SK-N-SH (cell line): ENCODE measurements at regions not wholly inside any gene's neighbourhood (a gene's known extent, or its start where the extent isn't known, plus 50 kb on each side); places are given as distances from the start of the nearest gene placed in this dataset.

Experiments used
- CTCF ChIA-PET: fragments of 300-600, 350-600 bp; formaldehyde crosslinking; extraction: SDS; loops from one replicate; lab custom pipeline; 2021; lab: Yijun Ruan, JAX
- POLR2A ChIA-PET: fragments of 350-600 bp; sonication (Branson Sonifier 250); formaldehyde crosslinking; extraction: SDS; loops from one replicate; lab custom pipeline; 2020; ENCODE audit warnings: antibody characterized with exemption, inconsistent platforms; lab: Yijun Ruan, JAX
- DNase-seq: peaks from one replicate; pipeline ENCODE4 v3.0.0; 2012
- H2AFZ ChIP-seq: fragments of 200-600 bp; sonication (generic); 2 replicates; pipeline ENCODE4 v1.8.1; 2016; ENCODE audit warnings: antibody characterized with exemption, mild to moderate bottlenecking, low read depth
- H3F3A ChIP-seq: fragments of 200-600 bp; sonication (generic); replicated peaks from 2 replicates; pipeline ENCODE3; 2016; ENCODE audit warnings: antibody characterized with exemption, mild to moderate bottlenecking; ENCODE audit not compliant: insufficient read depth
- H3K27ac ChIP-seq, 2 experiments: fragments of 200-500 bp in 1 of 2; fragments of 200-600 bp in 1 of 2; sonication (Bioruptor generic) in 1 of 2; sonication (generic), shearing (Covaris generic) in 1 of 2; 2 replicates each; pipeline versions ENCODE4 v1.5.1 to v1.6.1; 2014 to 2016; ENCODE audit warnings: low read depth in 2 of 2, inconsistent platforms in 1 of 2, low read length in 1 of 2, mild to moderate bottlenecking in 1 of 2, mixed read lengths in 1 of 2
- H3K27me3 ChIP-seq: fragments of 200-600 bp; sonication (generic), shearing (Covaris generic); 2 replicates; pipeline ENCODE4 v1.6.1; 2016; ENCODE audit warnings: mixed run types; ENCODE audit not compliant: insufficient read depth
- H3K36me3 ChIP-seq, 2 experiments: fragments of 200-500 bp in 1 of 2; fragments of 200-600 bp in 1 of 2; sonication (Bioruptor generic) in 1 of 2; sonication (generic) in 1 of 2; replicated peaks in 1 of 2; 2 replicates each; pipeline versions ENCODE3 to v1.5.1; 2014 to 2016; ENCODE audit warnings: low read length in 1 of 2, mild to moderate bottlenecking in 1 of 2; ENCODE audit not compliant: insufficient read depth in 2 of 2, control insufficient read depth in 1 of 2
- H3K4me1 ChIP-seq, 2 experiments: fragments of 200-500 bp in 1 of 2; fragments of 200-600 bp in 1 of 2; sonication (Bioruptor generic) in 1 of 2; sonication (generic), shearing (Covaris generic) in 1 of 2; 2 replicates each; pipeline versions ENCODE4 v1.5.1 to v1.6.1; 2014 to 2016; ENCODE audit warnings: low read depth in 1 of 2, low read length in 1 of 2, mixed run types in 1 of 2; ENCODE audit not compliant: insufficient read depth in 2 of 2, control insufficient read depth in 1 of 2
- H3K4me2 ChIP-seq: fragments of 200-600 bp; sonication (generic), shearing (Covaris generic); 2 replicates; pipeline ENCODE4 v1.6.1; 2017; ENCODE audit warnings: mixed run types
- H3K4me3 ChIP-seq, 2 experiments: fragments of 200-500 bp in 1 of 2; fragments of 200-600 bp in 1 of 2; sonication (Bioruptor generic) in 1 of 2; sonication (generic), shearing (Covaris generic) in 1 of 2; 2 replicates each; pipeline versions ENCODE4 v1.5.1 to v1.8.1; 2014 to 2016; ENCODE audit warnings: low read depth in 2 of 2, inconsistent platforms in 1 of 2, low read length in 1 of 2, mild to moderate bottlenecking in 1 of 2, mixed read lengths in 1 of 2, moderate library complexity in 1 of 2
- H3K79me2 ChIP-seq: fragments of 200-600 bp; sonication (generic); 2 replicates; pipeline ENCODE4 v1.8.1; 2017; ENCODE audit warnings: mild to moderate bottlenecking; ENCODE audit not compliant: insufficient read depth
- H3K9ac ChIP-seq: fragments of 200-600 bp; sonication (generic); 2 replicates; pipeline ENCODE4 v1.6.1; 2017; ENCODE audit warnings: mixed run types
- H3K9me2 ChIP-seq: fragments of 200-600 bp; sonication (generic); 2 replicates; pipeline ENCODE4 v1.6.1; 2017; ENCODE audit warnings: mixed run types
- H3K9me3 ChIP-seq: fragments of 200-600 bp; sonication (generic); 2 replicates; pipeline ENCODE4 v1.6.1; 2017; ENCODE audit warnings: mixed run types, mild to moderate bottlenecking, moderate library complexity
- H4K20me1 ChIP-seq: fragments of 200-600 bp; sonication (generic); 2 replicates; pipeline ENCODE4 v1.6.1; 2017; ENCODE audit warnings: mild to moderate bottlenecking, mixed run types; ENCODE audit not compliant: insufficient read depth
- ELF1 ChIP-seq: IDR thresholded peaks from 2 replicates; pipeline ENCODE4 v1.4.0; 2012
- EP300 ChIP-seq, 2 experiments: IDR thresholded peaks; 2 replicates each; pipeline versions ENCODE4 v1.4.0 to v1.6.1; 2012; ENCODE audit warnings: borderline replicate concordance in 1 of 2, low read depth in 1 of 2, low read length in 1 of 2
- FOSL2 ChIP-seq: IDR thresholded peaks from 2 replicates; pipeline ENCODE4 v1.4.0; 2012; ENCODE audit warnings: low read depth, mild to moderate bottlenecking, moderate library complexity, borderline replicate concordance
- FOXM1 ChIP-seq: IDR thresholded peaks from 2 replicates; pipeline ENCODE4 v1.4.0; 2012; ENCODE audit warnings: low read depth, mild to moderate bottlenecking
- MEF2A ChIP-seq: IDR thresholded peaks from 2 replicates; pipeline ENCODE4 v1.4.0; 2012; ENCODE audit warnings: low read depth, borderline replicate concordance
- MXI1 ChIP-seq: IDR thresholded peaks from 2 replicates; pipeline ENCODE4 v1.6.1; 2012; ENCODE audit warnings: mild to moderate bottlenecking, low read depth, low read length, improper control_type of control experiment
- NFIC ChIP-seq: IDR thresholded peaks from 2 replicates; pipeline ENCODE4 v1.4.0; 2012; ENCODE audit warnings: borderline replicate concordance
- RCOR1 ChIP-seq: fragments of 150-350 bp; IDR thresholded peaks from 2 replicates; pipeline ENCODE4 v1.6.1; 2017; ENCODE audit warnings: antibody characterized with exemption, low read length
- RFX5 ChIP-seq: IDR thresholded peaks from 2 replicates; pipeline ENCODE4 v1.6.1; 2012; ENCODE audit warnings: mild to moderate bottlenecking, improper control_type of control experiment, low read length
- RXRA ChIP-seq: IDR thresholded peaks from 2 replicates; pipeline ENCODE4 v1.4.0; 2012; ENCODE audit warnings: low read depth, mild to moderate bottlenecking, borderline replicate concordance
- SMC3 ChIP-seq: IDR thresholded peaks from 2 replicates; pipeline ENCODE4 v1.6.1; 2012; ENCODE audit warnings: low read depth, low read length, improper control_type of control experiment
- TAF1 ChIP-seq: IDR thresholded peaks from 2 replicates; pipeline ENCODE4 v1.6.1; 2012; ENCODE audit warnings: low read depth, mild to moderate bottlenecking, low read length, moderate library complexity, borderline replicate concordance
- TCF12 ChIP-seq: IDR thresholded peaks from 2 replicates; pipeline ENCODE4 v1.4.0; 2012
- TEAD4 ChIP-seq: IDR thresholded peaks from 2 replicates; pipeline ENCODE4 v1.4.0; 2012; ENCODE audit warnings: mild to moderate bottlenecking, borderline replicate concordance; ENCODE audit not compliant: insufficient read depth
- whole genome bisulfite sequencing: methylation state at CpG from one replicate; pipeline ENCODE4 v1.1.6; 2017; ENCODE audit warnings: low lambda C conversion rate; 5-methylcytosine and 5-hydroxymethylcytosine counted together
- TF ChIP-seq, protein P1 (sequence below): IDR thresholded peaks from 2 replicates; pipeline ENCODE4; 2012
- TF ChIP-seq, protein P2 (sequence below): IDR thresholded peaks from 2 replicates; pipeline ENCODE4 v1.4.0; 2012; ENCODE audit warnings: low read depth
- TF ChIP-seq, protein P3 (sequence below): fragments of 200-600 bp; sonication (generic); IDR thresholded peaks from 2 replicates; pipeline ENCODE4 v1.6.1; 2017; ENCODE audit warnings: antibody characterized with exemption, mild to moderate bottlenecking, moderate library complexity
- TF ChIP-seq, protein P4 (sequence below): IDR thresholded peaks from 2 replicates; pipeline ENCODE4 v1.6.1; 2012; ENCODE audit warnings: mild to moderate bottlenecking, low read depth, low read length, moderate library complexity
- TF ChIP-seq, protein P5 (sequence below): fragments of 150-350 bp; IDR thresholded peaks from 2 replicates; pipeline ENCODE4 v1.6.1; 2017; ENCODE audit warnings: antibody characterized with exemption, low read length, low read depth, borderline replicate concordance

DNA sequence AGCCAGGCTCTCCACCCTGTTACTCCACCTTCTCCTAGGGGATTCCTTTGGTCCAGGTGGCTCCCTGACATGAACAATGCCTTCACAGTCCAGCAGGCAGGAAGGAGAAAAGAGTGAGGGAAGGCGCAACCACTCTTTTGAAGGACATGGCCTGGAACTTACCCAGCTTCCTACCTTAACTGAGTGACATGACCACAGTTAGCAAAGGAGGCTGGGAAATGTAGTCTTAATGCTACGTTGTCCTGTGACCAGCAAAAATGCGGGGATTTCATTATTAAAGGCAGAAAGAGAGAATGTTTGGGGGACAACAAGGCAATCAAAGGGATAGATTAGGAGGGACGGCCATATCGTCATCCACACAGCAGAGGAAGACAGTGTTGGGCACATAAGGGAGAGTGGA, 100.3 kb upstream of the ERCC6L2 start:
- Histone ChIP-seq H3K4me3 (no peak overlapping the region), H3K4me1 (peaks cover 0 to 4% of the 10 kb centered on the region in 2 experiments; a peak in 1 of 4 replicates), H3K79me2 (no peaks in the 10 kb centered on the region), H3K27me3 (no peaks in the 10 kb centered on the region), H3K9me3 (no peaks in the 10 kb centered on the region), H2AFZ (no peak overlapping the region), H3K27ac (no peak overlapping the region), H3K4me2 (no peak overlapping the region), H3K36me3 (no peaks in the 10 kb centered on the region), H3K9ac (no peak overlapping the region), H3F3A (no peaks in the 10 kb centered on the region), H4K20me1 (no peaks in the 10 kb centered on the region), H3K9me2 (no peaks in the 10 kb centered on the region)
- DNase-seq: no peak
- 87% methylated on average over 5 of the region's 5 CpGs for WGBS
- ChIA-PET CTCF (no interaction called here), POLR2A (no interaction called here)
- TF ChIP-seq TEAD4 (no peak), MXI1 (no peak), ELF1 (no peak), FOXM1 (no peak), RXRA (no peak), NFIC (no peak), SMC3 (no peak), RFX5 (no peak), EP300 (IDR thresholded peaks at IDR 0.05; ENCODE audit: borderline replicate concordance in 1 of 2, low read depth in 1 of 2, low read length in 1 of 2) (no peak), FOSL2 (no peak), MEF2A (no peak)
- TF ChIP-seq, protein P1, sequence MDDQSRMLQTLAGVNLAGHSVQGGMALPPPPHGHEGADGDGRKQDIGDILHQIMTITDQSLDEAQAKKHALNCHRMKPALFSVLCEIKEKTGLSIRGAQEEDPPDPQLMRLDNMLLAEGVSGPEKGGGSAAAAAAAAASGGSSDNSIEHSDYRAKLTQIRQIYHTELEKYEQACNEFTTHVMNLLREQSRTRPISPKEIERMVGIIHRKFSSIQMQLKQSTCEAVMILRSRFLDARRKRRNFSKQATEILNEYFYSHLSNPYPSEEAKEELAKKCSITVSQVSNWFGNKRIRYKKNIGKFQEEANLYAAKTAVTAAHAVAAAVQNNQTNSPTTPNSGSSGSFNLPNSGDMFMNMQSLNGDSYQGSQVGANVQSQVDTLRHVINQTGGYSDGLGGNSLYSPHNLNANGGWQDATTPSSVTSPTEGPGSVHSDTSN: no peak
- TF ChIP-seq, protein P2, sequence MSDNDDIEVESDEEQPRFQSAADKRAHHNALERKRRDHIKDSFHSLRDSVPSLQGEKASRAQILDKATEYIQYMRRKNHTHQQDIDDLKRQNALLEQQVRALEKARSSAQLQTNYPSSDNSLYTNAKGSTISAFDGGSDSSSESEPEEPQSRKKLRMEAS: no peak

DNA sequence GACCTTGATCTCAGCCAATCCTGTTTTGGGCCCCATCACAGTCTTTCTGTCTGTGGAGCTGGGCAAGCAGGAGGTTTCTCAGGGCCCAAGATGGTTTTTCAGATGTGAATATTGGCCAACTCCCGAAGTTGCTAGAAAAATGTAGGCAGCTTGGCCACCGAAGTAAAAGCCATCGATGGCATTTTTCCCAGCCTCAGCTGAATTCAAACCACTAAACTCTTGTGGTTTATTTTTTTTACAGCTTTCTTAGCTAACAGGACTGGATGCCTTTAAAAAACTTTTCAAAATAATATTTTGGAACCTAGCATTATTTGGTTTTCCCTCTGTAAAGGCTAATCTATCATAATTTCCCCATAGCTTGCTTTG, 102.5 kb upstream of the ERCC6L2 start:
- H3K4me2 ChIP-seq: no peak overlapping the region
- H3K4me3 ChIP-seq: no peak overlapping the region
- ChIA-PET CTCF (no interaction called here), POLR2A (no interaction called here)
- H3K9me3 ChIP-seq: no peaks in the 10 kb centered on the region
- no peaks in the 10 kb centered on the region for H3F3A ChIP-seq
- H3K9ac ChIP-seq: no peak overlapping the region
- WGBS: 69% methylated on average over 3 of the region's 3 CpGs
- DNase-seq: no peak
- TF ChIP-seq RCOR1 (no peak), TCF12 (no peak), TAF1 (no peak), TEAD4 (no peak), RXRA (no peak), ELF1 (no peak)
- TF ChIP-seq, protein P3, sequence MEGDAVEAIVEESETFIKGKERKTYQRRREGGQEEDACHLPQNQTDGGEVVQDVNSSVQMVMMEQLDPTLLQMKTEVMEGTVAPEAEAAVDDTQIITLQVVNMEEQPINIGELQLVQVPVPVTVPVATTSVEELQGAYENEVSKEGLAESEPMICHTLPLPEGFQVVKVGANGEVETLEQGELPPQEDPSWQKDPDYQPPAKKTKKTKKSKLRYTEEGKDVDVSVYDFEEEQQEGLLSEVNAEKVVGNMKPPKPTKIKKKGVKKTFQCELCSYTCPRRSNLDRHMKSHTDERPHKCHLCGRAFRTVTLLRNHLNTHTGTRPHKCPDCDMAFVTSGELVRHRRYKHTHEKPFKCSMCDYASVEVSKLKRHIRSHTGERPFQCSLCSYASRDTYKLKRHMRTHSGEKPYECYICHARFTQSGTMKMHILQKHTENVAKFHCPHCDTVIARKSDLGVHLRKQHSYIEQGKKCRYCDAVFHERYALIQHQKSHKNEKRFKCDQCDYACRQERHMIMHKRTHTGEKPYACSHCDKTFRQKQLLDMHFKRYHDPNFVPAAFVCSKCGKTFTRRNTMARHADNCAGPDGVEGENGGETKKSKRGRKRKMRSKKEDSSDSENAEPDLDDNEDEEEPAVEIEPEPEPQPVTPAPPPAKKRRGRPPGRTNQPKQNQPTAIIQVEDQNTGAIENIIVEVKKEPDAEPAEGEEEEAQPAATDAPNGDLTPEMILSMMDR: no peak
- TF ChIP-seq, protein P4, sequence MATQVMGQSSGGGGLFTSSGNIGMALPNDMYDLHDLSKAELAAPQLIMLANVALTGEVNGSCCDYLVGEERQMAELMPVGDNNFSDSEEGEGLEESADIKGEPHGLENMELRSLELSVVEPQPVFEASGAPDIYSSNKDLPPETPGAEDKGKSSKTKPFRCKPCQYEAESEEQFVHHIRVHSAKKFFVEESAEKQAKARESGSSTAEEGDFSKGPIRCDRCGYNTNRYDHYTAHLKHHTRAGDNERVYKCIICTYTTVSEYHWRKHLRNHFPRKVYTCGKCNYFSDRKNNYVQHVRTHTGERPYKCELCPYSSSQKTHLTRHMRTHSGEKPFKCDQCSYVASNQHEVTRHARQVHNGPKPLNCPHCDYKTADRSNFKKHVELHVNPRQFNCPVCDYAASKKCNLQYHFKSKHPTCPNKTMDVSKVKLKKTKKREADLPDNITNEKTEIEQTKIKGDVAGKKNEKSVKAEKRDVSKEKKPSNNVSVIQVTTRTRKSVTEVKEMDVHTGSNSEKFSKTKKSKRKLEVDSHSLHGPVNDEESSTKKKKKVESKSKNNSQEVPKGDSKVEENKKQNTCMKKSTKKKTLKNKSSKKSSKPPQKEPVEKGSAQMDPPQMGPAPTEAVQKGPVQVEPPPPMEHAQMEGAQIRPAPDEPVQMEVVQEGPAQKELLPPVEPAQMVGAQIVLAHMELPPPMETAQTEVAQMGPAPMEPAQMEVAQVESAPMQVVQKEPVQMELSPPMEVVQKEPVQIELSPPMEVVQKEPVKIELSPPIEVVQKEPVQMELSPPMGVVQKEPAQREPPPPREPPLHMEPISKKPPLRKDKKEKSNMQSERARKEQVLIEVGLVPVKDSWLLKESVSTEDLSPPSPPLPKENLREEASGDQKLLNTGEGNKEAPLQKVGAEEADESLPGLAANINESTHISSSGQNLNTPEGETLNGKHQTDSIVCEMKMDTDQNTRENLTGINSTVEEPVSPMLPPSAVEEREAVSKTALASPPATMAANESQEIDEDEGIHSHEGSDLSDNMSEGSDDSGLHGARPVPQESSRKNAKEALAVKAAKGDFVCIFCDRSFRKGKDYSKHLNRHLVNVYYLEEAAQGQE: no peak
- TF ChIP-seq, protein P1: no peak
- TF ChIP-seq, protein P5, sequence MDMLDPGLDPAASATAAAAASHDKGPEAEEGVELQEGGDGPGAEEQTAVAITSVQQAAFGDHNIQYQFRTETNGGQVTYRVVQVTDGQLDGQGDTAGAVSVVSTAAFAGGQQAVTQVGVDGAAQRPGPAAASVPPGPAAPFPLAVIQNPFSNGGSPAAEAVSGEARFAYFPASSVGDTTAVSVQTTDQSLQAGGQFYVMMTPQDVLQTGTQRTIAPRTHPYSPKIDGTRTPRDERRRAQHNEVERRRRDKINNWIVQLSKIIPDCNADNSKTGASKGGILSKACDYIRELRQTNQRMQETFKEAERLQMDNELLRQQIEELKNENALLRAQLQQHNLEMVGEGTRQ: no peak
- no peak overlapping the region for H2AFZ ChIP-seq
- no peak overlapping the region for H3K27ac ChIP-seq
- no peaks in the 10 kb centered on the region for H4K20me1 ChIP-seq
- H3K27me3 ChIP-seq: no peaks in the 10 kb centered on the region
- no peaks in the 10 kb centered on the region for H3K36me3 ChIP-seq
- H3K9me2 ChIP-seq: no peaks in the 10 kb centered on the region
- H3K79me2 ChIP-seq: no peaks in the 10 kb centered on the region
- peaks cover 0 to 5% of the 10 kb centered on the region in 2 experiments; a peak in 1 of 4 replicates for H3K4me1 ChIP-seq
